ENCODE measurements at regions not wholly inside any gene's neighbourhood (a gene's known extent, or its start where the extent isn't known, plus 50 kb on each side); places are given as distances from the start of the nearest gene placed in this dataset.

GRCh38 chr9:109602987-109603386, 104.9 kb upstream of the PTPN3 start:
- WGBS = 52% methylated on average over 4 of the region's 4 CpGs
- no peak for TF ChIP-seq CTCF (IDR thresholded peaks at IDR 0.05)
- no peak for TF ChIP-seq POLR2AphosphoS5 (IDR thresholded peaks at IDR 0.05)
- no peak for TF ChIP-seq EP300 (IDR thresholded peaks at IDR 0.05)
- TF ChIP-seq POLR2A (IDR thresholded peaks at IDR 0.05; ENCODE audit: low read depth) = no peak
- intact Hi-C loops (cut with DNase I) = no loop called here

GRCh38 chr9:109604131-109604530, 106.0 kb upstream of the PTPN3 start:
- WGBS = 62% methylated on average over 6 of the region's 6 CpGs
- TF ChIP-seq EP300 (IDR thresholded peaks at IDR 0.05) = no peak
- TF ChIP-seq POLR2AphosphoS5 (IDR thresholded peaks at IDR 0.05) = no peak
- no peak for TF ChIP-seq POLR2A (IDR thresholded peaks at IDR 0.05; ENCODE audit: low read depth)
- TF ChIP-seq CTCF (IDR thresholded peaks at IDR 0.05) = no peak
- no peaks in the 10 kb centered on the region for H3K9me3 ChIP-seq
- no peaks in the 10 kb centered on the region for H3K27me3 ChIP-seq
- H3K4me3 ChIP-seq = no peak overlapping the region
- peak; percentile 39 for DNase-seq (ENCODE audit: extremely low spot score)
- H3K27ac ChIP-seq (replicated peaks in 1 of 4) = no peak overlapping the region
- no peaks in the 10 kb centered on the region for H3K36me3 ChIP-seq
- no peaks in the 10 kb centered on the region for H3K4me1 ChIP-seq
- intact Hi-C loops (cut with DNase I) = no loop called here

More at GRCh38 chr9:109602987-109603386, 104.9 kb upstream of the PTPN3 start:
- Histone ChIP-seq H3K27me3 (no peaks in the 10 kb centered on the region), H3K36me3 (no peaks in the 10 kb centered on the region), H3K4me1 (no peaks in the 10 kb centered on the region), H3K9me3 (no peaks in the 10 kb centered on the region), H3K27ac (replicated peaks in 1 of 4) (no peak overlapping the region), H3K4me3 (no peak overlapping the region)
- no peak for DNase-seq (ENCODE audit: extremely low spot score)

- no peaks in the 10 kb centered on the region for H3K4me1 ChIP-seq
- peak; percentile 19 for DNase-seq (ENCODE audit: extremely low spot score)
- no peaks in the 10 kb centered on the region for H3K9me3 ChIP-seq
- intact Hi-C loops (cut with DNase I) = no loop called here
- WGBS = 89% methylated on average over 1 of the region's 1 CpG
- TF ChIP-seq EP300 (IDR thresholded peaks at IDR 0.05) (no peak), POLR2AphosphoS5 (IDR thresholded peaks at IDR 0.05) (no peak), CTCF (IDR thresholded peaks at IDR 0.05) (no peak), POLR2A (IDR thresholded peaks at IDR 0.05; ENCODE audit: low read depth) (no peak)
- H3K27ac ChIP-seq (replicated peaks in 1 of 4) = no peak overlapping the region
- no peaks in the 10 kb centered on the region for H3K36me3 ChIP-seq
- no peaks in the 10 kb centered on the region for H3K27me3 ChIP-seq
- H3K4me3 ChIP-seq = no peak overlapping the region
Measured at GRCh38 chr9:109604781-109605180, 106.7 kb upstream of the PTPN3 start.

- Histone ChIP-seq H3K4me3 (no peak overlapping the region), H3K27me3 (no peaks in the 10 kb centered on the region), H3K4me1 (no peaks in the 10 kb centered on the region), H3K9me3 (no peaks in the 10 kb centered on the region), H3K36me3 (no peaks in the 10 kb centered on the region), H3K27ac (replicated peaks in 1 of 4) (no peak overlapping the region)
- DNase-seq (ENCODE audit: extremely low spot score) = no peak
- intact Hi-C loops (cut with DNase I) = no loop called here
- WGBS = 90% methylated on average over 1 of the region's 1 CpG
- no peak for TF ChIP-seq POLR2AphosphoS5 (IDR thresholded peaks at IDR 0.05)
- TF ChIP-seq EP300 (IDR thresholded peaks at IDR 0.05) = no peak
- no peak for TF ChIP-seq POLR2A (IDR thresholded peaks at IDR 0.05; ENCODE audit: low read depth)
- TF ChIP-seq CTCF (IDR thresholded peaks at IDR 0.05) = no peak
Measured at GRCh38 chr9:109609060-109609459, 111.0 kb upstream of the PTPN3 start.

GRCh38 chr9:109616571-109617120, 118.5 kb upstream of the PTPN3 start:
- peaks cover 0 to 10% (median 6%) of the 10 kb centered on the region in 4 donors for H3K9me3 ChIP-seq
- intact Hi-C loops (cut with DNase I) = no loop called here
- H3K36me3 ChIP-seq = no peaks in the 10 kb centered on the region
- no peak overlapping the region for H3K27ac ChIP-seq (replicated peaks in 1 of 4)
- H3K4me1 ChIP-seq = no peaks in the 10 kb centered on the region
- no peaks in the 10 kb centered on the region for H3K27me3 ChIP-seq
- H3K4me3 ChIP-seq = no peak overlapping the region
- TF ChIP-seq CTCF (IDR thresholded peaks at IDR 0.05) (no peak), EP300 (IDR thresholded peaks at IDR 0.05) (no peak)
- WGBS = 100% methylated on average over 1 of the region's 1 CpG
- no peak for DNase-seq (ENCODE audit: extremely low spot score)
